Dedifferentiated amniotic fluid mesenchymal stem cell (primary cell): ENCODE measurements at regions not wholly inside any gene's neighbourhood (a gene's known extent, or its start where the extent isn't known, plus 50 kb on each side); places are given as distances from the start of the nearest gene placed in this dataset.

ENCODE experiments used
- DNase-seq: peaks from one replicate; pipeline ENCODE4 v3.0.0-alpha.2; 2016; ENCODE audit errors: extremely low spot score

GRCh38 chr3:34011171-34012101 is 213.0 kb downstream of the PDCD6IP start:
- DNase-seq = no peak

GRCh38 chr3:34012102-34012461 is 213.7 kb downstream of the PDCD6IP start:
- peak; percentile 88 for DNase-seq

- no peak for DNase-seq
Measured at GRCh38 chr3:34013818-34014570, 215.6 kb downstream of the PDCD6IP start.

- DNase-seq = no peak
Measured at GRCh38 chr3:34015204-34016142, 217.0 kb downstream of the PDCD6IP start.

- no peak for DNase-seq
Measured at GRCh38 chr3:34016925-34017587, 218.6 kb downstream of the PDCD6IP start.

- DNase-seq = no peak
Measured at GRCh38 chr3:34017757-34018156, 219.3 kb downstream of the PDCD6IP start.

- DNase-seq = no peak
Measured at GRCh38 chr3:34019158-34019557, 220.7 kb downstream of the PDCD6IP start.

- no peak for DNase-seq
Measured at GRCh38 chr3:34020170-34020569, 221.7 kb downstream of the PDCD6IP start.

- DNase-seq = no peak
Measured at GRCh38 chr3:34020726-34021680, 222.6 kb downstream of the PDCD6IP start.

GRCh38 chr3:34022147-34022546 is 223.7 kb downstream of the PDCD6IP start:
- DNase-seq = no peak

GRCh38 chr3:34024447-34025240 is 226.2 kb downstream of the PDCD6IP start:
- no peak for DNase-seq

GRCh38 chr3:34033839-34034238 is 235.4 kb downstream of the PDCD6IP start:
- no peak for DNase-seq

GRCh38 chr3:34034840-34035239 is 236.4 kb downstream of the PDCD6IP start:
- no peak for DNase-seq

GRCh38 chr3:34035775-34036174 is 237.3 kb downstream of the PDCD6IP start:
- no peak for DNase-seq

GRCh38 chr3:34037260-34037659 is 238.8 kb downstream of the PDCD6IP start:
- DNase-seq = no peak

- no peak for DNase-seq
Measured at GRCh38 chr3:34038131-34038530, 239.7 kb downstream of the PDCD6IP start.

- no peak for DNase-seq
Measured at GRCh38 chr3:34046154-34046553, 247.7 kb downstream of the PDCD6IP start.

- no peak for DNase-seq
Measured at GRCh38 chr3:34053626-34054025, 255.2 kb downstream of the PDCD6IP start.

GRCh38 chr3:34056181-34056910 is 257.9 kb downstream of the PDCD6IP start:
- DNase-seq = no peak
